Activated CD8-positive, alpha-beta memory T cell treated with anti-CD3 and anti-CD28 coated beads for 24 hours (primary cell): ENCODE measurements at regions not wholly inside any gene's neighbourhood (a gene's known extent, or its start where the extent isn't known, plus 50 kb on each side); places are given as distances from the start of the nearest gene placed in this dataset.

Experiments
- DNase-seq: peaks from one replicate; pipeline ENCODE4 v3.0.0-alpha.2; 2020

GRCh38 chr3:43783987-43784639 lies 93.4 kb downstream of the ABHD5 start:
- DNase-seq = no peak

GRCh38 chr3:43784640-43785011 lies 93.9 kb downstream of the ABHD5 start:
- no peak for DNase-seq

GRCh38 chr3:43785551-43785950 lies 94.8 kb downstream of the ABHD5 start:
- DNase-seq = no peak

- DNase-seq = no peak
Observed at GRCh38 chr3:43786102-43786501, 95.4 kb downstream of the ABHD5 start.

GRCh38 chr3:43786526-43787305 lies 96.0 kb downstream of the ABHD5 start:
- no peak for DNase-seq

- no peak for DNase-seq
Observed at GRCh38 chr3:43787330-43787729, 96.6 kb downstream of the ABHD5 start.

GRCh38 chr3:43789028-43789427 lies 98.3 kb downstream of the ABHD5 start:
- DNase-seq = no peak

- no peak for DNase-seq
Observed at GRCh38 chr3:43790060-43790459, 99.3 kb downstream of the ABHD5 start.

- no peak for DNase-seq
Observed at GRCh38 chr3:43790476-43790875, 99.7 kb downstream of the ABHD5 start.

GRCh38 chr3:43791246-43791645 lies 100.5 kb downstream of the ABHD5 start:
- no peak for DNase-seq

GRCh38 chr3:43792904-43793303 lies 102.2 kb downstream of the ABHD5 start:
- DNase-seq = no peak

- DNase-seq = no peak
Observed at GRCh38 chr3:43793648-43794372, 103.1 kb downstream of the ABHD5 start.

- DNase-seq = no peak
Observed at GRCh38 chr3:43794776-43795175, 104.0 kb downstream of the ABHD5 start.

- no peak for DNase-seq
Observed at GRCh38 chr3:43795491-43795890, 104.8 kb downstream of the ABHD5 start.

- DNase-seq = no peak
Observed at GRCh38 chr3:43796041-43796596, 105.4 kb downstream of the ABHD5 start.

- no peak for DNase-seq
Observed at GRCh38 chr3:43797794-43798193, 107.1 kb downstream of the ABHD5 start.

- DNase-seq = no peak
Observed at GRCh38 chr3:43810797-43811196, 120.1 kb downstream of the ABHD5 start.

- no peak for DNase-seq
Observed at GRCh38 chr3:43814461-43814860, 123.7 kb downstream of the ABHD5 start.

- no peak for DNase-seq
Observed at GRCh38 chr3:43816372-43816771, 125.6 kb downstream of the ABHD5 start.

- DNase-seq = no peak
Observed at GRCh38 chr3:43817064-43817463, 126.3 kb downstream of the ABHD5 start.

GRCh38 chr3:43817825-43818224 lies 127.1 kb downstream of the ABHD5 start:
- DNase-seq = no peak

- DNase-seq = no peak
Observed at GRCh38 chr3:43818229-43818628, 127.5 kb downstream of the ABHD5 start.

- DNase-seq = no peak
Observed at GRCh38 chr3:43838009-43838758, 147.4 kb downstream of the ABHD5 start.
